ENCODE measurements at regions not wholly inside any gene's neighbourhood (a gene's known extent, or its start where the extent isn't known, plus 50 kb on each side); places are given as distances from the start of the nearest gene placed in this dataset.

- no peak overlapping the region for H3K27ac ChIP-seq (ENCODE audit: low read length)
Measured at GRCh38 chr4:13888112-13888511, 260.6 kb upstream of the BOD1L1 start.

GRCh38 chr4:13891544-13891939, 264.0 kb upstream of the BOD1L1 start:
- Histone ChIP-seq H3K4me2 (ENCODE audit: low read depth, low read length) (no peak overlapping the region), H4K20me1 (ENCODE audit: insufficient read depth, low read length) (no peaks in the 10 kb centered on the region), H2AFZ (ENCODE audit: low read length) (no peak overlapping the region), H3K79me2 (ENCODE audit: low read length) (no peaks in the 10 kb centered on the region), H3K4me1 (ENCODE audit: low read length) (no peaks in the 10 kb centered on the region), H3K36me3 (replicated peaks; ENCODE audit: insufficient read depth, low read length) (no peaks in the 10 kb centered on the region), H3K4me3 (ENCODE audit: low read length) (no peak overlapping the region), H3F3A (ENCODE audit: insufficient read depth, low read length) (no peaks in the 10 kb centered on the region), H3K9ac (ENCODE audit: low read length) (no peak overlapping the region), H3K27ac (ENCODE audit: low read length) (no peak overlapping the region), H3K27me3 (replicated peaks; ENCODE audit: insufficient read depth, low read length) (no peaks in the 10 kb centered on the region), H3K9me2 (replicated peaks; ENCODE audit: insufficient read depth, low read length) (no peaks in the 10 kb centered on the region), H3K9me3 (replicated peaks; ENCODE audit: insufficient read depth, low read length) (no peaks in the 10 kb centered on the region)
- TF ChIP-seq EZH2 (optimal IDR thresholded peaks at IDR 0.05; ENCODE audit: low read depth, low read length) (no peak), CTCF (IDR thresholded peaks at IDR 0.05; ENCODE audit: low read length) (no peak), EZH2phosphoT487 (IDR thresholded peaks at IDR 0.05; ENCODE audit: low read length) (no peak)
- no peak for DNase-seq

More at GRCh38 chr4:13888112-13888511, 260.6 kb upstream of the BOD1L1 start:
- Histone ChIP-seq H2AFZ (ENCODE audit: low read length) (no peak overlapping the region), H3K27me3 (replicated peaks; ENCODE audit: insufficient read depth, low read length) (no peaks in the 10 kb centered on the region), H3F3A (ENCODE audit: insufficient read depth, low read length) (no peaks in the 10 kb centered on the region), H4K20me1 (ENCODE audit: insufficient read depth, low read length) (no peaks in the 10 kb centered on the region), H3K9me3 (replicated peaks; ENCODE audit: insufficient read depth, low read length) (no peaks in the 10 kb centered on the region), H3K9me2 (replicated peaks; ENCODE audit: insufficient read depth, low read length) (no peaks in the 10 kb centered on the region), H3K4me1 (ENCODE audit: low read length) (no peaks in the 10 kb centered on the region), H3K36me3 (replicated peaks; ENCODE audit: insufficient read depth, low read length) (no peaks in the 10 kb centered on the region), H3K4me3 (ENCODE audit: low read length) (no peak overlapping the region), H3K79me2 (ENCODE audit: low read length) (no peaks in the 10 kb centered on the region), H3K9ac (ENCODE audit: low read length) (no peak overlapping the region), H3K4me2 (ENCODE audit: low read depth, low read length) (no peak overlapping the region)
- TF ChIP-seq EZH2phosphoT487 (IDR thresholded peaks at IDR 0.05; ENCODE audit: low read length) (no peak), EZH2 (optimal IDR thresholded peaks at IDR 0.05; ENCODE audit: low read depth, low read length) (no peak), CTCF (IDR thresholded peaks at IDR 0.05; ENCODE audit: low read length) (no peak)
- no peak for DNase-seq

GRCh38 chr4:13892739-13893105, 265.2 kb upstream of the BOD1L1 start:
- Histone ChIP-seq H3K9ac (ENCODE audit: low read length) (no peak overlapping the region), H2AFZ (ENCODE audit: low read length) (no peak overlapping the region)
- TF ChIP-seq CTCF (IDR thresholded peaks at IDR 0.05; ENCODE audit: low read length), result no peak
- no peak for TF ChIP-seq EZH2phosphoT487 (IDR thresholded peaks at IDR 0.05; ENCODE audit: low read length)
- no peak for TF ChIP-seq EZH2 (optimal IDR thresholded peaks at IDR 0.05; ENCODE audit: low read depth, low read length)

More at GRCh38 chr4:13892739-13893105, 265.2 kb upstream of the BOD1L1 start:
- Histone ChIP-seq H3K4me2 (ENCODE audit: low read depth, low read length) (no peak overlapping the region), H3F3A (ENCODE audit: insufficient read depth, low read length) (no peaks in the 10 kb centered on the region), H3K4me1 (ENCODE audit: low read length) (no peaks in the 10 kb centered on the region), H4K20me1 (ENCODE audit: insufficient read depth, low read length) (no peaks in the 10 kb centered on the region), H3K27ac (ENCODE audit: low read length) (no peak overlapping the region), H3K4me3 (ENCODE audit: low read length) (no peak overlapping the region), H3K79me2 (ENCODE audit: low read length) (no peaks in the 10 kb centered on the region), H3K27me3 (replicated peaks; ENCODE audit: insufficient read depth, low read length) (no peaks in the 10 kb centered on the region), H3K9me3 (replicated peaks; ENCODE audit: insufficient read depth, low read length) (no peaks in the 10 kb centered on the region), H3K36me3 (replicated peaks; ENCODE audit: insufficient read depth, low read length) (no peaks in the 10 kb centered on the region), H3K9me2 (replicated peaks; ENCODE audit: insufficient read depth, low read length) (no peaks in the 10 kb centered on the region)
- no peak for DNase-seq

Data from MM.1S (cell line).